ENCODE measurements at regions not wholly inside any gene's neighbourhood (a gene's known extent, or its start where the extent isn't known, plus 50 kb on each side); places are given as distances from the start of the nearest gene placed in this dataset.
"Not testable (repeated sequence)": the region's sequence is repeated elsewhere in the genome, so short reads cannot be mapped to it uniquely, and the experiment has no call there.

GRCh38 chr1:79198832-79199231 is 192.3 kb upstream of the ADGRL4 start:
- no peak for DNase-seq (ENCODE audit: low read depth in 2 of 3, low spot score in 2 of 3)

- DNase-seq (ENCODE audit: low read depth in 2 of 3, low spot score in 2 of 3): peak in 2 of 3 donors; percentile 15 to 50
These were observed 190.9 kb upstream of the ADGRL4 start for GRCh38 chr1:79197421-79197820.

DNA sequence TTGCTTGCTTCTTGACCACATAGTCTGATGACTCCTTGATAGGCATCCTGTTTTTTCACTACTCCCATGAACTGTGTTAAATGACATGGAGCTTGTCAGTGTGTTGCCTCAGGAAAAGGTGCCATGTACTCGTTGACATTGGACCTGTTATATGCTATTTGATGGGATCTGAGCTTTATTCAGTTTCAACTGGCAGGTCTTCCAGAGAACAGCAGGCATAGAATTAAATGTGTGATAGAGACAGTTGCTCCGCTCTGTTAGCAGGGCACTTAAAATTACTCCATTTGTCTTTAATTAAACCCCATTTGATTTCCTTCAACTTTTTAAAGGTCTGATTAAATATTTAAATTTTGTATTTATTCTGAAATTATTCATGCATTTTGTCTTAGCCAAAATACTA is 189.7 kb upstream of the ADGRL4 start:
- DNase-seq (ENCODE audit: low read depth in 2 of 3, low spot score in 2 of 3): no peak

GRCh38 chr1:79193211-79194079 is 186.9 kb upstream of the ADGRL4 start:
- peak in 2 of 3 donors; percentile 34 to 84 for DNase-seq (ENCODE audit: low read depth in 2 of 3, low spot score in 2 of 3)

DNA sequence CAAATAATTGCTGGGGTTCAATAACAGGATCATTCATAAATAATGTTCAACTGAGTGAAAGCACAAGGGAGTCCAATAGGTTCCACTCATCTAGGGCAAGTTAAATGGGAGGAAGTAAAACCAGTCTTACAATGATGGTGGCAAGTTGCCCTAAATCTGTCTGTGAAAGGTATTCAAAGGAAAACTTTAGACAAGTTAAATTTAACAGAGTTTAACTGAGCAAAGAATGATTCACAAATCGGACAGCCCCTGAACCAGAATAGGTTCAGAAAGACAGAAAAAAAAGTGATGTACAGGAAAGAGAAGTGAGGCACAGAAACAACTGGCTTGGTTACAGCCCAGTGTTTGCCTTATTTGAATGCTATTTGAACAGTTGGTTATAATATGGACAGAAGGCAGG is 183.5 kb upstream of the ADGRL4 start:
- no peak for DNase-seq (ENCODE audit: low read depth in 2 of 3, low spot score in 2 of 3)

DNA sequence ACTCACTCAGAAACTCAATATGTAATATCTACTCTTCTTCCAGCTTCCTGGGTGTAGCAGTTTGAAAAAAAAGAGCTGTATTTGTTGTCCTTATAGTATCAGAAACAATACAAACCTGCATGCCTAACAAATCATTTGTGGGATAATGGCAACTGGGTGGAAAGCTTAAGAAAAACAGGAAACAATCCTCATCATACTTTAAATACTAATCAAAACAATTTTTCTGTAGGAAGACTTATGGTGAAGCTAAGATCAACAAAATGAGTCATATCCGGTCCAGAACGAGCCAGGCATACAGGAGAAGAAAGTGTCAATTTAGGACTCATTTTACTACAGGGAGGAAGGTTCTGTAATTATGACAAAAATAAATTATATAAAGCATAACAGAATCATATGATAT is 181.8 kb upstream of the ADGRL4 start:
- DNase-seq (ENCODE audit: low read depth in 2 of 3, low spot score in 2 of 3): no peak

- no peak for DNase-seq (ENCODE audit: low read depth in 2 of 3, low spot score in 2 of 3)
These were observed 179.7 kb upstream of the ADGRL4 start for GRCh38 chr1:79186260-79186659.

DNA sequence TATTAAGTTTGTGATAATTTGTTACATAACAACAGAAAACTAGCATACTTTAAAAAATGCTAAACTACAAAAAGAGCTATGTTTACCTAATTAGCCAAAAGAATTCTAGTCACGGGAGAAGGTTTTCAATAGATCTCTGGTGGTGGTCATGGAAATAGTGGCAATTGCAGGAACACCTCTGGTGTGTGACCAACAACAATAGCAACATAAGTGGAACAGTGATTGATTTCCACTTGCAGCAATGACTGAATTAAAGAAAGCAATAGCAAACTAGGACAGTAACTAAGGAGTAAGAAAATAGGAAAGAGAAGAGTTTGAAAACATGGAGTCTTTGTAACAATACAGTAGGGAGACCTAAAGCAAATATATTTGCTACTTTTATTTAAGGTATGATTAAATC is 171.3 kb upstream of the ADGRL4 start:
- DNase-seq (ENCODE audit: low read depth in 2 of 3, low spot score in 2 of 3): no peak

- DNase-seq (ENCODE audit: low read depth in 2 of 3, low spot score in 2 of 3): no peak
These were observed 154.5 kb upstream of the ADGRL4 start for GRCh38 chr1:79161077-79161476.

- DNase-seq (ENCODE audit: low read depth in 2 of 3, low spot score in 2 of 3): no peak
These were observed 149.5 kb upstream of the ADGRL4 start for GRCh38 chr1:79155991-79156390.

DNA sequence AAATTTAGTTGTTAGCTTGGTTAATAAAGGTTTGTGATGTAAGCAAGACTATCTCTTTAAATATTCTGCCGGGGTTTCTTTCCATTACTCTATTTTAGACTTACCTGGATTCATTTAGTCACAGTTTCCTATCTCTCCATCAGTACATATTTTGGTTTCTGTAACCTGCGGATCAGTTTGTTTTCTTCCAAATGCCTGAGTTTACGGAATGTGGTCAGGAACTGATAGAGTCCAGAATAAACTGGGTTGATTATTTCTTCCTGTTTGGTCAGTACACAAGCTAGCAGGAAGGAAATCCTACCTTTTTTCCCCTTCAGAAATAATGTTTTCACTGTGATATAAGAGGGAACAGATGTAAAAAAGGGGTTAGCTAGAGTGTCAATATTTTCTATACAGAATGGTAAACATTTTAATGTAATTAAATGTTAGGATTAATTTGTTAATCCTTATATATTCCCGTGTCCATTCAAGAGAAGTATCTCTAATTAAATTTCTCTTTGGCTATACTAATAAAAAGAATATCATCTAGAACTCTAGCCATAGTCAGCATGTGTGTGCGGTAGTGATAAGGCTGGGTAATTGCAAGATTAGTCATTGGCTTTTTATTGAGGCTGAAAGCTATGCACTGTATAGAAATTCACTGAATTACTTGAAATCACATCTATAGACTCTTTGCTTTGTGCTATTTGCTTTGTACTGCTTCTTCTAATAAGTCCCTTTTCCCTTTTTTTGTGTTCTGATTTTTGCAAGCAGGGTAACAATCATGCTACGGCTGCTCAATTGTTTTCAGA is 144.7 kb upstream of the ADGRL4 start:
- no peak for DNase-seq (ENCODE audit: low read depth in 2 of 3, low spot score in 2 of 3)

GRCh38 chr1:79150576-79150975 is 144.0 kb upstream of the ADGRL4 start:
- no peak for DNase-seq (ENCODE audit: low read depth in 2 of 3, low spot score in 2 of 3)

- not testable (repeated sequence) for DNase-seq (ENCODE audit: low read depth in 2 of 3, low spot score in 2 of 3)
These were observed 131.7 kb upstream of the ADGRL4 start for GRCh38 chr1:79138227-79138626.

DNA sequence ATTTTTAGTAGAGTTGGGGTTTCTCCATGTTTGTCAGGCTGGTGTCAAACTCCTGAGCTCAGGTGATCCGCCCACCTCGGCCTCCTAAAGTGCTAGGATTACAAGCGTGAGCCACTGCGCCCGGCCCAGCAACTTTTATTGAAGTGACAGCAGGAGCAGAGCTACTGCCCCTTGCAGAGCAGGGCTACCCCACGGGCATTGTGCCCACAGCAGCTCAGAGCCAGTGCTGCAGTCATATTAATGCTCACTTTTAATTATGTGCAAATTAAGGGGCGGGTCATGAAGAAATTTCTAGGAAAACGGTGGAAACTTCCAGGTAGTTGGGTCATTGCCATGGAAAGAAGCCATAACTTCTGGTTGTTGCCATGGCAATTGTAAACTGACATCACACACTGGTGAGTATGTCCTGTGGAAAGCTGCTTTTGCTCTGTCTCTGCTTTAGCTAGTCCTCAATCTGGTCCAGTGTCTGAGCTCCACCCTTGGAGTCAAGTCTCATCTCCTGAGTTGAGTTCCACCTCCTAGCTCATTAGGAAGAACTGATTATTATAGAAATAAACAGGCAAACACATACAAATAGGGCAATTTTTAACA is 127.3 kb upstream of the ADGRL4 start:
- no peak for DNase-seq (ENCODE audit: low read depth in 2 of 3, low spot score in 2 of 3)

GRCh38 chr1:79131626-79132025 is 125.1 kb upstream of the ADGRL4 start:
- no peak for DNase-seq (ENCODE audit: low read depth in 2 of 3, low spot score in 2 of 3)

DNA sequence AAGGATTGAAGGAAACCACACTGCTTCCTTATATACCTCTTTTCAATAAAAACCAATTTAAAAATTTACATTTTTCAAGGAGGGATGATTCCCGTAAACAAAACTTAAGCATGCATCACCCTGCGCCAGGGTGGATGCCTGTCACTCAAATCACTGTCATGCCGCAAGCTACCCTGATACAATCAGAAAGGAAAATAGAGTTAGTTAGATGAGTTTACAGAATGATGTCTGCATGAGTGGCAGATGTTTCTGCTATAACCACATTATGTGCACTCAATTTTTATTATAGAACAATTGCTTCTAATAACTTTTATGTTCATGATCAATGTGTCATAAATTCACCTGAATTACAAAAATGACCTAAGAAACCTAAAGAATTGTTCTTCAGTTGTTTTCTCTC is 123.4 kb upstream of the ADGRL4 start:
- no peak for DNase-seq (ENCODE audit: low read depth in 2 of 3, low spot score in 2 of 3)

GRCh38 chr1:79128722-79129121 is 122.2 kb upstream of the ADGRL4 start:
- DNase-seq (ENCODE audit: low read depth in 2 of 3, low spot score in 2 of 3): no peak

DNA sequence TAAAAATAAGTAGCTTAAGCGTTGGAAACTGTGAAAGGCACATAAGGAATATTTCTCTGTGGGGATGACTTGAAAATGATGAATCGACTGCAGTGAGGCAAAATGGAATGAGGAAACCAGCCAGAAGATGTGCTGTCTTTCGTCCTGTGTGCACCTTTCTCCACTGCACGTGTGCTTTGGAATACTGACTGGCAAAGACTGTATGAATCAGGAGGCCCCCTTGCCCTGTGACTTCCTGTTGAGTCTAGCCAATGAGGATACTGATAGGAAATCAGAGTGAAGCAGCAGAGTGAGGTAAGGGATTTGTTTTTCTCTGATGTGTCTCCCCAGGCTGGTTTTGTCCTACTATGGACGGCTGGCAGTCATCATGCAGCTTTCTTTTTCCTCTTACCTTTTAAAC is 118.2 kb upstream of the ADGRL4 start:
- no peak for DNase-seq (ENCODE audit: low read depth in 2 of 3, low spot score in 2 of 3)

GRCh38 chr1:79122521-79122920 is 116.0 kb upstream of the ADGRL4 start:
- DNase-seq (ENCODE audit: low read depth in 2 of 3, low spot score in 2 of 3): no peak

- no peak for DNase-seq (ENCODE audit: low read depth in 2 of 3, low spot score in 2 of 3)
These were observed 110.8 kb upstream of the ADGRL4 start for GRCh38 chr1:79117376-79117775.

- DNase-seq (ENCODE audit: low read depth in 2 of 3, low spot score in 2 of 3): no peak
These were observed 107.3 kb upstream of the ADGRL4 start for GRCh38 chr1:79113836-79114235.

DNA sequence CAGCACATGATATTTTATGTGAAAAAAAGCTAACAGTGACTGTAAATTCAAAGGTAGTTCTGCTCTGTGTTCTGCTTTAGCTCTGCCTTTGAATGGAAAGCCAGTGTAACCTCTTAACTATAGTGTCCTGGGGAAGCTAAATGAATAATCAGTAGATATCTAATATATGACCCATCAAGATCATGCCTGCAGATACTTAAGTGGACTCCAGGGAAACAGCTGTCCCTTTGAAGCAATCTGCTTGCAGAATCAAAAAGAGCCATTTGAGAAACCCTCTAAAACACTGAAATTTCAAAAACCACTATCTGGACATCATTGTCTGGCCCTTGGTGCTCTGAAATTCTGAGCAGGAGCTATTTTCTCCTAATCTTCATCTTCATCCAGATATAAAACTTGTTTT is 104.2 kb upstream of the ADGRL4 start:
- no peak for DNase-seq (ENCODE audit: low read depth in 2 of 3, low spot score in 2 of 3)
